ENCODE measurements at regions not wholly inside any gene's neighbourhood (a gene's known extent, or its start where the extent isn't known, plus 50 kb on each side); places are given as distances from the start of the nearest gene placed in this dataset.

- Histone ChIP-seq H3K4me3 (ENCODE audit: low read depth, low read length, poor library complexity, severe bottlenecking) (no peak overlapping the region), H3K27me3 (replicated peaks; ENCODE audit: insufficient read depth, low read depth, low read length, poor library complexity) (no peaks in the 10 kb centered on the region), H3K4me1 (ENCODE audit: insufficient read depth, low read length, poor library complexity, severe bottlenecking) (no peaks in the 10 kb centered on the region), H3K27ac (ENCODE audit: low read depth, low read length, poor library complexity, severe bottlenecking) (no peak overlapping the region), H3K36me3 (ENCODE audit: insufficient read depth, low read length, poor library complexity, severe bottlenecking) (no peaks in the 10 kb centered on the region), H3K9me3 (ENCODE audit: low read depth, low read length, poor library complexity, severe bottlenecking) (no peaks in the 10 kb centered on the region)
- ChIA-PET CTCF (no interaction called here), POLR2A (ENCODE audit: low non-redundant PET) (no interaction called here)
- BruUV-seq (replicated peaks): no TSS peak
- DNase-seq (ENCODE audit: low spot score): no peak
- intact Hi-C loops (cut with micrococcal nuclease; ENCODE audit: unreplicated experiment): no loop called here
- TF ChIP-seq, protein P1, sequence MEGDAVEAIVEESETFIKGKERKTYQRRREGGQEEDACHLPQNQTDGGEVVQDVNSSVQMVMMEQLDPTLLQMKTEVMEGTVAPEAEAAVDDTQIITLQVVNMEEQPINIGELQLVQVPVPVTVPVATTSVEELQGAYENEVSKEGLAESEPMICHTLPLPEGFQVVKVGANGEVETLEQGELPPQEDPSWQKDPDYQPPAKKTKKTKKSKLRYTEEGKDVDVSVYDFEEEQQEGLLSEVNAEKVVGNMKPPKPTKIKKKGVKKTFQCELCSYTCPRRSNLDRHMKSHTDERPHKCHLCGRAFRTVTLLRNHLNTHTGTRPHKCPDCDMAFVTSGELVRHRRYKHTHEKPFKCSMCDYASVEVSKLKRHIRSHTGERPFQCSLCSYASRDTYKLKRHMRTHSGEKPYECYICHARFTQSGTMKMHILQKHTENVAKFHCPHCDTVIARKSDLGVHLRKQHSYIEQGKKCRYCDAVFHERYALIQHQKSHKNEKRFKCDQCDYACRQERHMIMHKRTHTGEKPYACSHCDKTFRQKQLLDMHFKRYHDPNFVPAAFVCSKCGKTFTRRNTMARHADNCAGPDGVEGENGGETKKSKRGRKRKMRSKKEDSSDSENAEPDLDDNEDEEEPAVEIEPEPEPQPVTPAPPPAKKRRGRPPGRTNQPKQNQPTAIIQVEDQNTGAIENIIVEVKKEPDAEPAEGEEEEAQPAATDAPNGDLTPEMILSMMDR (conservative IDR thresholded peaks at IDR 0.05; ENCODE audit: low read depth, low read length): no peak
- no peak for TF ChIP-seq EZH2 (IDR thresholded peaks at IDR 0.05; ENCODE audit: borderline replicate concordance, low read depth, low read length, poor library complexity, severe bottlenecking)
Observed at GRCh38 chr7:54944179-54944578, 74.6 kb upstream of the EGFR start.

- no peak overlapping the region for H3K4me3 ChIP-seq (ENCODE audit: low read depth, low read length, poor library complexity, severe bottlenecking)
- TF ChIP-seq, protein P1 (conservative IDR thresholded peaks at IDR 0.05; ENCODE audit: low read depth, low read length): no peak
- no peak for TF ChIP-seq EZH2 (IDR thresholded peaks at IDR 0.05; ENCODE audit: borderline replicate concordance, low read depth, low read length, poor library complexity, severe bottlenecking)
- BruUV-seq (replicated peaks): no TSS peak
- CTCF ChIA-PET: no interaction called here
- POLR2A ChIA-PET (ENCODE audit: low non-redundant PET): no interaction called here
- DNase-seq (ENCODE audit: low spot score): no peak
- H3K36me3 ChIP-seq (ENCODE audit: insufficient read depth, low read length, poor library complexity, severe bottlenecking): no peaks in the 10 kb centered on the region
- H3K9me3 ChIP-seq (ENCODE audit: low read depth, low read length, poor library complexity, severe bottlenecking): no peaks in the 10 kb centered on the region
- H3K4me1 ChIP-seq (ENCODE audit: insufficient read depth, low read length, poor library complexity, severe bottlenecking): no peaks in the 10 kb centered on the region
- no peak overlapping the region for H3K27ac ChIP-seq (ENCODE audit: low read depth, low read length, poor library complexity, severe bottlenecking)
- H3K27me3 ChIP-seq (replicated peaks; ENCODE audit: insufficient read depth, low read depth, low read length, poor library complexity): no peaks in the 10 kb centered on the region
- intact Hi-C loops (cut with micrococcal nuclease; ENCODE audit: unreplicated experiment): no loop called here
Observed at GRCh38 chr7:54946271-54946670, 72.5 kb upstream of the EGFR start.

- TF ChIP-seq, protein P1 (conservative IDR thresholded peaks at IDR 0.05; ENCODE audit: low read depth, low read length): no peak
- TF ChIP-seq EZH2 (IDR thresholded peaks at IDR 0.05; ENCODE audit: borderline replicate concordance, low read depth, low read length, poor library complexity, severe bottlenecking): no peak
- CTCF ChIA-PET: no interaction called here
- intact Hi-C loops (cut with micrococcal nuclease; ENCODE audit: unreplicated experiment): no loop called here
- POLR2A ChIA-PET (ENCODE audit: low non-redundant PET): no interaction called here
- Histone ChIP-seq H3K4me3 (ENCODE audit: low read depth, low read length, poor library complexity, severe bottlenecking) (no peak overlapping the region), H3K36me3 (ENCODE audit: insufficient read depth, low read length, poor library complexity, severe bottlenecking) (no peaks in the 10 kb centered on the region), H3K4me1 (ENCODE audit: insufficient read depth, low read length, poor library complexity, severe bottlenecking) (no peaks in the 10 kb centered on the region), H3K27me3 (replicated peaks; ENCODE audit: insufficient read depth, low read depth, low read length, poor library complexity) (no peaks in the 10 kb centered on the region), H3K9me3 (ENCODE audit: low read depth, low read length, poor library complexity, severe bottlenecking) (no peaks in the 10 kb centered on the region), H3K27ac (ENCODE audit: low read depth, low read length, poor library complexity, severe bottlenecking) (no peak overlapping the region)
- BruUV-seq (replicated peaks): no TSS peak
- no peak for DNase-seq (ENCODE audit: low spot score)
Observed at GRCh38 chr7:54946764-54947163, 72.1 kb upstream of the EGFR start.

Measured in A673 (cell line).